HEK293T (cell line): ENCODE measurements at regions not wholly inside any gene's neighbourhood (a gene's known extent, or its start where the extent isn't known, plus 50 kb on each side); places are given as distances from the start of the nearest gene placed in this dataset.

Experiments used
- CTCF ChIA-PET: fragments of 350-600 bp; formaldehyde crosslinking; extraction: SDS; loops from one replicate; lab custom pipeline; 2021; ENCODE audit warnings: antibody characterized with exemption, inconsistent platforms; lab: Yijun Ruan, JAX
- POLR2A ChIA-PET: fragments of 350-600 bp; formaldehyde crosslinking; extraction: SDS; loops from one replicate; lab custom pipeline; 2020; ENCODE audit warnings: antibody characterized with exemption, inconsistent platforms; lab: Yijun Ruan, JAX
- DNase-seq: peaks from one replicate; pipeline ENCODE4 v3.0.0; 2012; ENCODE audit warnings: mixed read lengths; ENCODE audit errors: extremely low spot score
- ARNT ChIP-seq: fragments of 450-650 bp; IDR thresholded peaks from 2 replicates; pipeline ENCODE4 v1.6.1; 2017; ENCODE audit warnings: mild to moderate bottlenecking
- BHLHE40 ChIP-seq: fragments of 450-650 bp; IDR thresholded peaks from 2 replicates; pipeline ENCODE4 v1.6.1; 2016; ENCODE audit warnings: mild to moderate bottlenecking, moderate library complexity, borderline replicate concordance
- CTBP1 ChIP-seq: fragments of 450-650 bp; IDR thresholded peaks from 2 replicates; pipeline ENCODE4 v1.6.1; 2016; ENCODE audit warnings: borderline replicate concordance
- ELF4 ChIP-seq: fragments of 450-650 bp; IDR thresholded peaks from 2 replicates; pipeline ENCODE4 v1.6.1; 2017; ENCODE audit warnings: antibody characterized with exemption
- FOXA1 ChIP-seq: fragments of 450-650 bp; IDR thresholded peaks from 2 replicates; pipeline ENCODE4 v1.6.1; 2016; ENCODE audit warnings: mild to moderate bottlenecking
- FOXK2 ChIP-seq: fragments of 450-650 bp; IDR thresholded peaks from 2 replicates; pipeline ENCODE4 v1.6.1; 2016; ENCODE audit warnings: mild to moderate bottlenecking
- FOXM1 ChIP-seq: fragments of 450-650 bp; IDR thresholded peaks from 2 replicates; pipeline ENCODE4 v1.6.1; 2017; ENCODE audit warnings: mild to moderate bottlenecking, borderline replicate concordance
- HDGF ChIP-seq: fragments of 450-650 bp; IDR thresholded peaks from 2 replicates; pipeline ENCODE4 v1.6.1; 2017; ENCODE audit warnings: antibody characterized with exemption, borderline replicate concordance
- L3MBTL2 ChIP-seq: fragments of 450-650 bp; conservative IDR thresholded peaks from 2 replicates; pipeline ENCODE4 v1.6.1; 2016; ENCODE audit warnings: mild to moderate bottlenecking
- LEF1 ChIP-seq: fragments of 450-650 bp; IDR thresholded peaks from 2 replicates; pipeline ENCODE4 v1.6.1; 2017; ENCODE audit warnings: mild to moderate bottlenecking, borderline replicate concordance
- NFRKB ChIP-seq: fragments of 450-650 bp; IDR thresholded peaks from 2 replicates; pipeline ENCODE4 v1.6.1; 2016; ENCODE audit warnings: mild to moderate bottlenecking, moderate library complexity
- SP1 ChIP-seq: fragments of 450-650 bp; IDR thresholded peaks from 2 replicates; pipeline ENCODE4 v1.6.1; 2017
- SUZ12 ChIP-seq: fragments of 450-650 bp; IDR thresholded peaks from 2 replicates; pipeline ENCODE4 v1.6.1; 2016; ENCODE audit warnings: mild to moderate bottlenecking
- TARDBP ChIP-seq: fragments of 450-650 bp; IDR thresholded peaks from 2 replicates; pipeline ENCODE4 v1.6.1; 2016
- ZNF384 ChIP-seq: fragments of 450-650 bp; IDR thresholded peaks from 2 replicates; pipeline ENCODE4 v1.6.1; 2016
- TF ChIP-seq, protein P1 (sequence below): fragments of 450-650 bp; IDR thresholded peaks from 2 replicates; pipeline ENCODE4 v1.6.1; 2016

DNA sequence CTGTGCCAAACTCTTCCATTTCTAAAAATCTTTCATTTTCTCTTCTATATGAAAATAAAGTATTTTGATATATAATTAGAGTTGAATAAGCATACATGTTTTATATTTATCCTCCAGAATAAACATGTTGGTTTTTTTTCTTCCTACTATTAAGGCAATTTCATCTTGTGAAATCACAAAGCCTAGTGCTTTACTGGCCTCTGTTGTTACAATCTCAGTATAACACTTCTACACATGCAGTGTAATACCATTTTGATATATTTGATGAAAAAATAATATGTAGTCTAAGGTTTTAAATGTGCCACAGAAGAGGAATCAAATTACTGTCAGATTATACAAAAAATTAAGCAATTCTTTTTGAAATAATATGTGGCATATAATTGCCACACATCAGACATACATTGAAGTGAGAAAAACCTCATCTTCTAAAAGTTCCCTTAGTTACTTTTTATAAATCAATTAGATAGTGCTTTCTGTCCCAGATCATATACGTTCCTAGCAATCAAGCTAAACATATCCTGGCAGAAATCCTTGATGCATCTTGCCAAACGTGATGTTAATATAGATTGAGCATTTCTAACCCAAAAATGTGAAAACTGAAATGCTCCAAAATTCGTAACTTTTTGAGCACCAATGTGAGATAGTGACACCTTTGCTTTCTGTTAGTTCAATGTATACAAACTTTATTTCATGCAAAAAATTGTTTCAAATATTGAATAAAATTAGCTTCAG is 225.1 kb upstream of the MANEA start:
- no peak for DNase-seq
- CTCF ChIA-PET = no interaction called here
- TF ChIP-seq SP1 (no peak), FOXM1 (no peak), ELF4 (no peak), LEF1 (no peak), ARNT (no peak), CTBP1 (no peak), FOXK2 (no peak), FOXA1 (no peak), SUZ12 (no peak), BHLHE40 (no peak), NFRKB (no peak)
- POLR2A ChIA-PET = no interaction called here

DNA sequence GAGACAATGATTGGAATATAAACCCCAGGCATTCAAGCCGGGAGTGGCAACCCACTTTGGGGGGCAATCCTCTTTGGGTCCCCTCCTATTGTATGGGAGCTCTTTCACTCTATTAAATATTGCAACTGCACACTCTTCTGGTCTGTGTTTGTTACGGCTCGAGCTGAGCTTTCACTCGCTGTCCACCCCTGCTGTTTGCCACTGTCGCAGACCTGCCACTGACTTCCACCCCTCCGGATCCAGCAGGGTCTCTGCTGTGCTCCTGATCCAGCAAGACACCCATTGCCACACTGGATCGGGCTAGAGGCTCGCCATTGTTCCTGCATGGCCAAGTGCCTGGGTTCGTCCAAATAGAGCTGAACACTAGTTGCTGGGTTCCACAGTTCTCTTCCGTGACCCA is 222.8 kb upstream of the MANEA start:
- ChIA-PET POLR2A (no interaction called here), CTCF (no interaction called here)
- DNase-seq = no peak
- TF ChIP-seq ARNT = no peak
- TF ChIP-seq ZNF384 = no peak
- TF ChIP-seq ELF4 = no peak
- no peak for TF ChIP-seq NFRKB
- TF ChIP-seq FOXA1 = no peak

DNA sequence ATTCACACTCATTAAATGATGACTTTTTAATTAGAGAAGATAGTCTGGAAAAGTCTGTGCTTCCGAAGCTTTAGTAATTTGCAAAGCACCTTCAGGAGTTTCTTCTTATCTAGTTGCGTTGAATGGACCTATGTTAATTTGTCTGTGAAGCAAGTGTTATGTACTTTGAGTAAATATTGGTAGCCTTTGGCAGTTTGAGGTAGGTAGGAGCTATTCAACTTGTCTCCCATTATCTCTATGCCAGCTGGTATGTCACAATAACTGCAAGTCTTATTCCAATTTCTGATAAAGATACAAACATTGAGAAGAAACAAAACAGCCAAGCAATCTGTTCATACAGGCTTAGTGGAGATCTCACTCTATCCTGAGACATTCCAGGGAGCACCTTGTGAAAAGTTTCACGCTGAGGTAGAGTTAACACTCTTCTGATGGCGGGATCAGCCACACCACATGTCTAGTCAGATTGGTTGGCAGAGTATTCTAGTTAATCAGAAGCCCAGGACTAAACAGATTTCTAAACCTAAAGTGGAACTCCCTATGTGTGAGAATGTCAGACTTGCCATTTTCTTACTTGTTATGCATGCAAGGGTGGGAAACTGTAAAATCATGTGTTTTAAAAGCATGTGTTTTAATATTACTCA is 219.8 kb upstream of the MANEA start:
- DNase-seq = no peak
- no peak for TF ChIP-seq SUZ12
- no peak for TF ChIP-seq LEF1
- TF ChIP-seq ARNT = no peak
- TF ChIP-seq HDGF = no peak
- TF ChIP-seq BHLHE40 = no peak
- TF ChIP-seq ZNF384 = no peak
- no peak for TF ChIP-seq TARDBP
- no peak for TF ChIP-seq SP1
- no peak for TF ChIP-seq ELF4
- TF ChIP-seq CTBP1 = no peak
- no peak for TF ChIP-seq L3MBTL2
- no peak for TF ChIP-seq FOXK2
- TF ChIP-seq FOXM1 = no peak
- TF ChIP-seq, protein P1, sequence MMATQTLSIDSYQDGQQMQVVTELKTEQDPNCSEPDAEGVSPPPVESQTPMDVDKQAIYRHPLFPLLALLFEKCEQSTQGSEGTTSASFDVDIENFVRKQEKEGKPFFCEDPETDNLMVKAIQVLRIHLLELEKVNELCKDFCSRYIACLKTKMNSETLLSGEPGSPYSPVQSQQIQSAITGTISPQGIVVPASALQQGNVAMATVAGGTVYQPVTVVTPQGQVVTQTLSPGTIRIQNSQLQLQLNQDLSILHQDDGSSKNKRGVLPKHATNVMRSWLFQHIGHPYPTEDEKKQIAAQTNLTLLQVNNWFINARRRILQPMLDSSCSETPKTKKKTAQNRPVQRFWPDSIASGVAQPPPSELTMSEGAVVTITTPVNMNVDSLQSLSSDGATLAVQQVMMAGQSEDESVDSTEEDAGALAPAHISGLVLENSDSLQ = no peak
- TF ChIP-seq FOXA1 = no peak
- no peak for TF ChIP-seq NFRKB
- CTCF ChIA-PET = no interaction called here
- POLR2A ChIA-PET = no interaction called here

DNA sequence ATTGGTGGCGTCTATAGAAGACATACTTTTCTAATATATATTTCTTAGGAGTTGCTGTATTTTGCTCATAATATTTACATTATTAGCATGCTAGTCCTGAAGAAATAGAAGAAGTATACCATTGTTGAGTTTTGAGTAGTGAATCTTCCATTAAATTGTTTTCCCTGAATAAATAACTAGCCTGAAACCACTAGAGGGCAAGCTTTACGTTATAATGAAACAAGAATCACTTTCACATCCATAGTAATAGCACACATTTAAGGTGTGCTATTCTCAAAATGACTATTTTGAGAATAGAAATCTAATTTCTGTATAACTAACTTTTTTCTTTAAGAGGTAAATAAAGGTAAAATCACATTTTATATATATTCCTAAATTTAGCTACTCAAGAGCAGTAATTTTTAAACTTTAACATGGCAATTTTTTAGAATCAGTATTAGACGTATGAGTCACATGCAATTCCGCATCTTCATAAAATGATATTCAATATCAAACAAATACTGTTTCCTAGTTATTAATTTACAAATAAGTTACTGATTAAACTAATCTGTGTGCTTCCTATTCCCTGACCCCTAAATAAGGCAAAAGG is 213.2 kb upstream of the MANEA start:
- POLR2A ChIA-PET = no interaction called here
- DNase-seq = peak; percentile 26
- CTCF ChIA-PET = interaction anchor here (0.6 to 0.7 kb wide), 2 partner anchors 24 to 149 kb away, joined by 3 read pairs; no protein-coding TSS in a partner anchor
- TF ChIP-seq FOXM1 (no peak), NFRKB (no peak), HDGF (no peak), ARNT (no peak), SUZ12 (no peak), L3MBTL2 (no peak), FOXA1 (no peak), ZNF384 (no peak)
- TF ChIP-seq, protein P1 = no peak

DNA sequence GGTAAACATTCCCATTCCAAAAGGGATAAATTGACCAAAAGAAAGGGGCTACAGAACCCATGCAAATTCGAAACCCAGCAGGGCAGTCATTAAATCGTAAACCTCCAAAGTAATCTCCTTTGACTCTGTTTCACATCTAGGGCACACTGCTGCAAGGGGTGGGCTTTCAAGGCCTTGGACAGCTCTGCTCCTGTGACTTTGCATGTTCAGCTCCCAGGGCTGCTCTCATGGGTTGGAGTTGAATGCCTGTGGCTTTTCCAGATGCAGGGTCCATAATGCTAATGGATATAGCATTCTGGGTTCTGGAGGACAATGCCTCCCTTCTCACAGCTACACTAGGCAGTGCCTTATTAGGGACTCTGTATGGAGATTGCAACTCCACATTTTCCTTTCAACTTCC is 211.9 kb upstream of the MANEA start:
- CTCF ChIA-PET = interaction anchor here (0.6 kb wide), 1 partner anchor 1880 kb away, joined by 3 read pairs; no protein-coding TSS in a partner anchor
- TF ChIP-seq FOXK2 (no peak), ZNF384 (no peak), HDGF (no peak), L3MBTL2 (no peak), FOXA1 (no peak), CTBP1 (no peak), ARNT (no peak), ELF4 (no peak), LEF1 (no peak)
- TF ChIP-seq, protein P1 = no peak
- DNase-seq = no peak
- POLR2A ChIA-PET = no interaction called here

DNA sequence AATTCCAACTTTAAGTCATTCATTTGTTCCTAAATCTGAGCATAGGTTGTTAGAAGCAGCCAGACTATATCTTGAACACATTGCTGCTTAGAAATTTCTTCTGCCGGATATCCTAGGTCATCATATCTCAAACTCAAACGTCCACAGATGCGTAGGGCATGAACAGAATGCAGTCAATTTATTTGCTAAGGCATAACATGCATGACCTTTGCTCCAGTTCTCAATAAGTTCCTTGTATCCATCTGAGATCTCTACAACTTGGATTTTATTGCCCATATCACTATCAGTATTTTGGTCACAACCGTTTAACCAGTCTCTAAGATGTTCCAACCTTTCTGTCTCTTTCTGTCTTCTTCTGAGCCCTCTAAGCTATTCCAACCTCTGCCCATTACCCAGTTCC is 210.9 kb upstream of the MANEA start:
- no peak for DNase-seq
- POLR2A ChIA-PET = no interaction called here
- CTCF ChIA-PET = no interaction called here
- no peak for TF ChIP-seq TARDBP
- no peak for TF ChIP-seq ELF4
- TF ChIP-seq CTBP1 = no peak
- no peak for TF ChIP-seq NFRKB
- no peak for TF ChIP-seq BHLHE40
- no peak for TF ChIP-seq ARNT
